Ectodermal cell (in vitro differentiated cells): ENCODE measurements at regions not wholly inside any gene's neighbourhood (a gene's known extent, or its start where the extent isn't known, plus 50 kb on each side); places are given as distances from the start of the nearest gene placed in this dataset.
"Not testable (repeated sequence)": the region's sequence is repeated elsewhere in the genome, so short reads cannot be mapped to it uniquely, and the experiment has no call there.

Experiments
- H3K27ac ChIP-seq: 2 replicates; pipeline ENCODE4 v1.7.0; 2013; ENCODE audit warnings: mild to moderate bottlenecking, low read depth, low read length; ENCODE audit not compliant: insufficient read depth, poor library complexity, severe bottlenecking
- H3K27me3 ChIP-seq: 2 replicates; pipeline ENCODE4 v1.7.0; 2013; ENCODE audit warnings: mild to moderate bottlenecking, low read length; ENCODE audit not compliant: insufficient read depth, control insufficient read depth, poor library complexity, severe bottlenecking
- H3K36me3 ChIP-seq: one replicate; pipeline ENCODE4 v1.7.0; 2013; ENCODE audit warnings: low read length; ENCODE audit not compliant: control insufficient read depth, insufficient read depth
- H3K4me1 ChIP-seq: one replicate; pipeline ENCODE4 v1.7.0; 2013; ENCODE audit warnings: low read length; ENCODE audit not compliant: control insufficient read depth, insufficient read depth
- H3K4me3 ChIP-seq: 2 replicates; pipeline ENCODE4 v1.7.0; 2013; ENCODE audit warnings: low read depth, low read length, control low read depth; ENCODE audit not compliant: insufficient read depth
- H3K9me3 ChIP-seq: 2 replicates; pipeline ENCODE4 v1.7.0; 2013; ENCODE audit warnings: mild to moderate bottlenecking, low read length, moderate library complexity; ENCODE audit not compliant: control insufficient read depth
- WGBS, 2 experiments: methylation state at CpG; one replicate each; pipeline ENCODE4 v1.1.7; 2013; ENCODE audit warnings: missing lambda C conversion rate in 2 of 2; 5-methylcytosine and 5-hydroxymethylcytosine counted together

DNA sequence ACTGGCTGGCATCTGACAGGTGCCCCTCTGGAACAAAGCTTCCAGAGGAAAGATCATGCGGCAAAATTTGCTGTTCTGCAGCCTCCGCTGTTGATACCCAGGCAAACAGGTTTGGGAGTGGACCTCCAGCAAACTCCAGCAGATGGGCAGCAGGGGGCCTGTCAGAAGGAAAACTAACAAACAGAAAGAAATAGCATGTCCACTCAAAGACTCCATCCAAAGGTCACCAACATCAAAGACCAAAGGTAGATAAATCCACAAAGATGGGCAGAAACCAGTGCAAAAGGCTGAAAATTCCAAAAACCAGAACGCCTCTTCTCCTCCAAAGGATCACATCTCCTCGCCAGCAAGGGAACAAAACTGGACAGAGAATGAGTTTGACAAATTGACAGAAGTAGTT, 101.3 kb downstream of the HNRNPD start:
- not testable (repeated sequence) for H3K4me3 ChIP-seq, H3K36me3 ChIP-seq, H3K4me1 ChIP-seq, H3K27me3 ChIP-seq, H3K9me3 ChIP-seq, H3K27ac ChIP-seq
- 92 to 95% methylated on average over 4 of the region's 4 CpGs for WGBS, 2 experiments

DNA sequence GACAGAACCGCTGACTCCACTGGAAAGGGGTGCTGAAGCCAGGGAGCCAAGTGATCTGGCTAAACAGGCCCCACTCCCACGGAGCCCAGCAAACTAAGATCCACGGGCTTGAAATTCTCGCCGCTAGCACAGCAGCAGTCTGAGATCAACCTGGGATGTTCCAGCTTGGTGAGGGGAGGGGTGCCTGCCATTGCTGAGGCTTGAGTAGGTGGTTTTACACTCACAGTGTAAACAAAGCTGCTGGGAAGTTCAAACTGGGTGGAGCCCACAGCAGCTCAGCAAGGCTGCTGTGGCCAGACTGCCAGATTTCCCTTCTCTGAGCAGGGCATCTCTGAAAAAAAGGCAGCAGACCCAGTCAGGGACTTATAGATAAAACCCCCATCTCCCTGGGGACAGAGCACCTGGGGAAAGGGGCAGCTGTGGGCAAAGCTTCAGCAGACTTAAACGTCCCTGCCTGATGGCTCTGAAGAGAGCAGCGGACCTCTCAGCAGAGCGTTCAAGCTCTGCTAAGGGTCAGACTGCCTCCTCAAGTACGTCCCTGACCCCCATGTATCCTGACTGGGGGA, 101.8 kb downstream of the HNRNPD start:
- H3K27me3 ChIP-seq, H3K27ac ChIP-seq, H3K4me3 ChIP-seq, H3K4me1 ChIP-seq, H3K9me3 ChIP-seq, H3K36me3 ChIP-seq: not testable (repeated sequence)
- 81 to 82% methylated on average over 9 of the region's 9 CpGs for WGBS, 2 experiments

DNA sequence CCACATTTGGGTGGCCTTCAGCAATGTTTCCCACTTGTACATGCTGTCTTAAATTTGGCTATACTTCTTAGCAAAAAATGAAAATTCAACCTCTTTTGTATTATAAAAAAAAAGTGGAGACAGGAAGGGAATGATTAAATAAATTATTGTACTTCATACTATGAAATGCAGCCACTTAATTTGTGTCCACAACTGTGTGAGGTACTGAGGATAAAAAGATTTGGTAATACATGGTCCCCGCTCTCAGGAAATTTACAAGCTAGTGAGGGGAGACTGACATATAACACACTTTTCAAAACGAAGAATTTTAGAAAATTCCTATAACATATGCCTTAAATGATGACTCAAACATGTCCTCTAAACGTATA, 105.0 kb downstream of the HNRNPD start:
- 74 to 76% methylated on average over 3 of the region's 3 CpGs for WGBS, 2 experiments
- Histone ChIP-seq H3K9me3 (no peaks in the 10 kb centered on the region), H3K27me3 (no peaks in the 10 kb centered on the region), H3K4me3 (no peak overlapping the region), H3K4me1 (no peaks in the 10 kb centered on the region), H3K36me3 (no peaks in the 10 kb centered on the region), H3K27ac (no peak overlapping the region)

DNA sequence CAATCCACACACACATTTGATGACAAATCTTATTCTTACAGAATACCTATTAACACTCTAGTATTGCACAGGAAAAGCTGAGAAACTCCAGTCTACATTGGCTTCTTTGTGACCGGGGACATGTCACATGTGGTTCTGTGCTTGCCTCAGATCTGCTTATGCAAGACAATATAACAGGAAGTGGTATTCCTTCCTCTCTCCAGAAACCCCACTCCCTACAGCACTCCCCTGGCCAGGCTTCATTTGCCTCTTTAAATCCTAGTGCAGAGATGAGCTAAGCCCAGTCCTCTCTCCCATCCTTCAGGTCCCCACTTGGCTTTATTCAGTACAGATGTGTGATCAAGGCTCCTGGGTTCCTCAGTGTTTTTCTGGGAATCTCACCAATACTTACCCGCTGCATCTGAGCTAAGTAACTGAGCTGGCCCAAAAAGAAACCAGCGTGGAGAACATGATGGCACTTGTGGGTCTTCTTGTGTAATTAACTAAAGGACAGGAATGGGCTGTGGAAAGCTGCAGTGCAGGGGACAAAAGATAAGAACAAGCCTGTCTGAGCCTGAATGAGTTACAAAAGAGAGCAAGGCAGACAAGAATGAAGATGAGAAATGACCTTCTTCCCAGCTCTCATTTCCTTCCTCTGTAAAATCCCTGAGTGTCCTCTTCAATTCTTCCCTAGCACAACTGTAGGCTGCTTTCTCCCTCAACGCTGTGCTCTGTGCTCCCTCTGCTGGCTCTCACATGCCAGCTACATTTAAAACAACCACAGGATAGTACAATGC, 105.6 kb downstream of the HNRNPD start:
- WGBS, 2 experiments, result 67 to 68% methylated on average over 4 of the region's 4 CpGs
- Histone ChIP-seq H3K4me3 (no peak overlapping the region), H3K4me1 (no peaks in the 10 kb centered on the region), H3K9me3 (no peaks in the 10 kb centered on the region), H3K27ac (no peak overlapping the region), H3K27me3 (no peaks in the 10 kb centered on the region), H3K36me3 (no peaks in the 10 kb centered on the region)

DNA sequence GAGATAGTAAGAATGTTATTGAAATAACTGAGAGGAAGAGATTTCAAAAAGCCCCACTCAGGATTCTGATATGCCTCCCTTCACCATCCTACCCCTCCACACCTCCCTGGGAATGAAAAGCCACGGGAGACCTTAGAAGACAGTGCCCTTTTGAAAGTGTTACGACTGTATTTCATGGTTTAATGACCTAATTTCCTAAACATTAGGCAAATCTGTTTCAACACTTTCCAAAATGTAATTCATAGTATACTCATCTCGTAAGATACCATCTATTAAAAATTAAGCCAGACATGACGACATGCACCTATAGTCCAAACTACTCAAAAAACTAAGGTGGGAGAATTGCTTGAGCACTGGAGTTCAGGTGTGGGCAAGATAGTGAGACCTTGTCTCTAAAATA, 106.3 kb downstream of the HNRNPD start:
- Histone ChIP-seq H3K4me3 (no peak overlapping the region), H3K36me3 (no peaks in the 10 kb centered on the region), H3K4me1 (no peaks in the 10 kb centered on the region), H3K9me3 (no peaks in the 10 kb centered on the region), H3K27ac (no peak overlapping the region), H3K27me3 (no peaks in the 10 kb centered on the region)
- WGBS, 2 experiments, result 88 to 93% methylated on average over 3 to 4 of the region's 4 CpGs

DNA sequence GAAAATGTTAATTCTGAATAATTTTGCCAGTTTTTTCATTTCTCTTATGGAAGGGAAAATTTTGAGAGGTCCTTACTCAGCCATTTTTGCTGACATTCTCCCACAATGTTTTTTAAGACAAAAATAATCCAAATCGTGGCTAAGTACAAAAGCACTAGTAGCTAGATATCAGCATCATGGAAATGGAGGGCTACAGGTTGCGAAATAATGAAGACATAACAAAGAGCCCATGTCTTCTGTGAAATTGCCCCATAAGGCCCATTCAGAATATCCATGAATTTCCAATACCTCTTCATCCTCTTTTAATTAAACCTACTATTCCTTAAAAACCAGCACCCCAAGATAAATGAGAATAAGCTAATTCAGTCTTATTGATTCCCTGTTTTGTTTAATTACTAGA, 107.4 kb downstream of the HNRNPD start:
- Histone ChIP-seq H3K9me3 (no peaks in the 10 kb centered on the region), H3K4me1 (no peaks in the 10 kb centered on the region), H3K4me3 (no peak overlapping the region), H3K27ac (no peak overlapping the region), H3K27me3 (no peaks in the 10 kb centered on the region), H3K36me3 (no peaks in the 10 kb centered on the region)
- WGBS, 2 experiments, result 83 to 86% methylated on average over 2 of the region's 2 CpGs

DNA sequence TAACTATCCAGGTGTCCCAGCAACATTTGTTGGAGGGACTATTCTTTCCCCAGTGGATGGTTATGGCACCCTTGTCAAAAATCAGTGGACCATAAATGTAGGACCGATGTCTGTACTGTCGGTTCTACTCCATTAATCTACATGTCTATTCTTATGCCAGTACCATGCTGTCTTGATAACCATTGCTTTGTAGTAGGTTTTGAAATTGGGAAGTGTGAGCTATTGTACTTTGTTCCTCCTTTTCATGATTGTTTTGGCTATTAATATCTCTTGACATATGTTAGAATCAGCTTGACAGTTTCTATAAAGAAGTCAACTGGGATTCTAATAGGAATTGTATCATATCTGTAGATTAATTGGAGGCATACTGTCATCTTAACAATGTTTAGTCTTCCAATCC, 112.7 kb downstream of the HNRNPD start:
- no peaks in the 10 kb centered on the region for H3K9me3 ChIP-seq
- no peak overlapping the region for H3K4me3 ChIP-seq
- 60 to 85% methylated on average over 2 of the region's 2 CpGs for WGBS, 2 experiments
- no peaks in the 10 kb centered on the region for H3K4me1 ChIP-seq
- no peaks in the 10 kb centered on the region for H3K36me3 ChIP-seq
- H3K27me3 ChIP-seq, result no peaks in the 10 kb centered on the region
- no peak overlapping the region for H3K27ac ChIP-seq

DNA sequence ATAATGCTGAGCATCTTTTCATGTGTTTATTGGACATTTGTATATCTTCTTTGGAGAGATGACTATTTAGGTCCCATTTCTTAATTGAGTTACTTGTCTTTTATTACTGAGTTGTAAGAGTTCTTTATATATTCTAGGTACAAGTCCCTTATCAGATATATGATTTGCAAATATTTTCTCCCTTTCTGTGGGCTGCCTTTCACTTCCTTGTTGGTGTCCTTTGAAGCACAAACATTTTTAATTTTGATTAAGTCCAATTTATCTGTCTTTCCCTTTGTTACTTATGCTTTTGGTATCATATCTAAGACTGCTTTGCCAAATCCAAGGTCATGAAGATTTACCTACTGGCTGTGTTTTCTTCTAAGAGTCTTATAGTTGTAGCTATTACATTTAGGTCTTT, 113.2 kb downstream of the HNRNPD start:
- Histone ChIP-seq H3K36me3 (no peaks in the 10 kb centered on the region), H3K9me3 (no peaks in the 10 kb centered on the region), H3K27me3 (no peaks in the 10 kb centered on the region)

DNA sequence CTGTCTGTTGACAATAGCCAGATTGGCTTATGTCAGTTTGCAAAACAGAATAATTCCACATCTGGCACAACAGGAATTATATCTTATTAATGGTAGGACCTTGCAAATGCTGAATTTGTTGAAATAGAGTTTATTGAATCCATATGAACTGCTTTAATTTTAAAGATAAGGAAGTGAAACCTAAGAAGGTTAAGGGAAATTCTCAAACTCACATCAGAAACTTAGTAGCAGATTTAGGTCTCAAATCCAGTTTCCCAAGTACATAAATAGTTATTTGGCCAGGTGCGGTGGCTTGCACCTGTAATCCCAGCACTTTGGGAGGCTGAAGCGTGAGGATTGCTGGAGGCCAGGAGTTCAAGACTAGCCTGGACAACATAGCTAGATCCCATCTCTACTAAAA, 117.1 kb downstream of the HNRNPD start:
- Histone ChIP-seq H3K9me3 (no peaks in the 10 kb centered on the region), H3K4me1 (no peaks in the 10 kb centered on the region), H3K4me3 (no peak overlapping the region), H3K27ac (no peak overlapping the region), H3K36me3 (no peaks in the 10 kb centered on the region), H3K27me3 (no peaks in the 10 kb centered on the region)
- 92 to 96% methylated on average over 2 of the region's 2 CpGs for WGBS, 2 experiments

More for the DNA sequence above, 113.2 kb downstream of the HNRNPD start:
- Histone ChIP-seq H3K27ac (no peak overlapping the region), H3K4me1 (no peaks in the 10 kb centered on the region), H3K4me3 (no peak overlapping the region)

DNA sequence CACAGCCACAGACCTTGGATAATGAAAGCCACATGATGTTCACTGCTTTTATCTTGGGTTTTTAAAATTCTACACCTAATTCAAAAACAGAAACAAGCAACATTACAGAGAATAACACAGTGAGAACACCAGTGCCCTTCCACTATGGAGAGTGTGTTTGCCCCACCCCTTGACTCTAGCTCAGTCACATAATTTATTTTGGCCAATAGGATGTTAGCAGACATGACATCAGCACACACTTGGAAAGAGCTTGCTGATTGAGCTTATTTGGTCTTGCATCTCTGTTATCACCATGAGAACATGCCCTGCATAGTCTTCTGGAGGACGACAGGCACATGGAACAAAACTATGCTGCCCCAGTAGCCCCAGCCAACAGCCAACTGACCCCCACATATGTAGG, 118.1 kb downstream of the HNRNPD start:
- H3K4me3 ChIP-seq, result no peak overlapping the region
- H3K4me1 ChIP-seq, result no peaks in the 10 kb centered on the region
- no peaks in the 10 kb centered on the region for H3K27me3 ChIP-seq
- H3K9me3 ChIP-seq, result no peaks in the 10 kb centered on the region
- H3K27ac ChIP-seq, result no peak overlapping the region
- WGBS, 2 experiments, result 87 to 96% methylated on average over 1 of the region's 1 CpG
- no peaks in the 10 kb centered on the region for H3K36me3 ChIP-seq
